B cell (primary cell): ENCODE measurements at regions not wholly inside any gene's neighbourhood (a gene's known extent, or its start where the extent isn't known, plus 50 kb on each side); places are given as distances from the start of the nearest gene placed in this dataset.

Experiments used
- ATAC-seq: fragments of 200-7000 bp; cut with Tn5 transposase; one replicate; pipeline ENCODE4 v1.10.0; 2021; ENCODE audit warnings: low read depth, mild to moderate bottlenecking, moderate number of reproducible peaks, moderate library complexity
- CTCF ChIA-PET: fragments of 350-600 bp; sonication (Branson Sonifier 250); formaldehyde crosslinking; loops from one replicate; lab custom pipeline; 2021; ENCODE audit warnings: antibody characterized with exemption, inconsistent platforms; lab: Charles Lee
- POLR2A ChIA-PET: fragments of 350-600 bp; sonication (Branson Sonifier 250); formaldehyde crosslinking; loops from one replicate; lab custom pipeline; 2021; ENCODE audit warnings: antibody characterized with exemption; lab: Charles Lee
- DNase-seq: peaks from one replicate; pipeline ENCODE4 v3.0.0; 2013
- H2AFZ ChIP-seq: 2 replicates; pipeline ENCODE4 v1.6.1; 2012; ENCODE audit warnings: mild to moderate bottlenecking, low read depth, low read length; ENCODE audit not compliant: insufficient read depth, poor library complexity, severe bottlenecking
- H3K27ac ChIP-seq, 2 donors: 1 replicate in 1 of 2; 2 replicates in 1 of 2; pipeline ENCODE4 v1.5.1; 2012 to 2013; ENCODE audit warnings: low read length in 2 of 2, mild to moderate bottlenecking in 2 of 2, moderate library complexity in 1 of 2
- H3K27me3 ChIP-seq, 4 experiments: fragments of 200-600 bp in 1 of 4; sonication (generic) in 1 of 4; replicated peaks in 1 of 4; 1 replicate in 2 of 4; 2 replicates in 2 of 4; pipeline versions ENCODE4 v1.6.1 to v1.7.0; 2013 to 2016; ENCODE audit warnings: low read length in 3 of 4, mild to moderate bottlenecking in 2 of 4, mixed read lengths in 1 of 4, moderate library complexity in 1 of 4; ENCODE audit not compliant: insufficient read depth in 4 of 4, control insufficient read depth in 3 of 4; ENCODE audit errors: control extremely low read depth in 1 of 4
- H3K36me3 ChIP-seq, 2 experiments: replicated peaks in 1 of 2; 1 replicate in 1 of 2; 2 replicates in 1 of 2; pipeline versions ENCODE4 v1.6.1 to v1.7.1; 2013; ENCODE audit warnings: low read length in 1 of 2; ENCODE audit not compliant: insufficient read depth in 2 of 2, control insufficient read depth in 1 of 2; ENCODE audit errors: control extremely low read depth in 1 of 2, extremely low read depth in 1 of 2
- H3K4me1 ChIP-seq, 2 donors: fragments of 200-600 bp in 1 of 2; sonication (generic) in 1 of 2; 1 replicate in 1 of 2; 2 replicates in 1 of 2; pipeline versions ENCODE4 v1.5.1 to v1.6.1; 2013 to 2017; ENCODE audit warnings: low read length in 2 of 2; ENCODE audit not compliant: control insufficient read depth in 2 of 2, insufficient read depth in 2 of 2
- H3K4me2 ChIP-seq: replicated peaks from 2 replicates; pipeline ENCODE3; 2012; ENCODE audit warnings: mild to moderate bottlenecking, low read depth, low read length; ENCODE audit not compliant: poor library complexity, severe bottlenecking
- H3K4me3 ChIP-seq, 5 experiments: fragments of 200-600 bp in 1 of 5; sonication (generic) in 1 of 5; 1 replicate in 3 of 5; 2 replicates in 2 of 5; pipeline versions ENCODE4 v1.5.1 to v1.7.0; 2011 to 2016; ENCODE audit warnings: low read length in 4 of 5, mild to moderate bottlenecking in 4 of 5, low read depth in 2 of 5, control low read depth in 1 of 5, moderate library complexity in 1 of 5; ENCODE audit not compliant: insufficient read depth in 1 of 5; ENCODE audit errors: control extremely low read depth in 1 of 5, extremely low read depth in 1 of 5
- H3K79me2 ChIP-seq: fragments of 200-600 bp; sonication (generic); one replicate; pipeline ENCODE4 v1.6.0; 2016; ENCODE audit warnings: low read length; ENCODE audit not compliant: control insufficient read depth, insufficient read depth
- H3K9ac ChIP-seq: fragments of 200-600 bp; sonication (generic); 2 replicates; pipeline ENCODE4 v1.6.1; 2017; ENCODE audit warnings: mild to moderate bottlenecking, low read length, moderate library complexity
- H3K9me3 ChIP-seq, 3 donors: one replicate each; pipeline versions ENCODE4 v1.6.1 to v1.7.1; 2013; ENCODE audit warnings: low read length in 2 of 3; ENCODE audit not compliant: control insufficient read depth in 2 of 3, insufficient read depth in 1 of 3; ENCODE audit errors: control extremely low read depth in 1 of 3
- H4K20me1 ChIP-seq: 2 replicates; pipeline ENCODE4 v1.6.0; 2012; ENCODE audit warnings: mild to moderate bottlenecking, low read length; ENCODE audit not compliant: insufficient read depth, control insufficient read depth, poor library complexity, severe bottlenecking
- H3K27ac Mint-ChIP-seq: one replicate; pipeline ENCODE4 v1.8.0; 2021; ENCODE audit warnings: mixed read lengths
- H3K27me3 Mint-ChIP-seq: one replicate; pipeline ENCODE4 v1.8.0; 2021; ENCODE audit warnings: mixed read lengths
- H3K4me1 Mint-ChIP-seq: one replicate; pipeline ENCODE4 v1.8.0; 2021; ENCODE audit warnings: mixed read lengths
- H3K4me3 Mint-ChIP-seq: one replicate; pipeline ENCODE4 v1.8.0; 2021; ENCODE audit warnings: mixed read lengths
- H3K9me3 Mint-ChIP-seq: one replicate; pipeline ENCODE4 v1.8.0; 2022; ENCODE audit warnings: mixed read lengths; ENCODE audit not compliant: insufficient read depth
- EZH2 ChIP-seq: IDR thresholded peaks from 2 replicates; pipeline ENCODE4 v1.6.1; 2012; ENCODE audit warnings: borderline replicate concordance, low read depth, mild to moderate bottlenecking, moderate library complexity, low read length; ENCODE audit not compliant: insufficient read depth, poor library complexity, severe bottlenecking
- WGBS: methylation state at CpG from one replicate; pipeline ENCODE4 v1.1.5; 2013; ENCODE audit warnings: missing lambda C conversion rate; ENCODE audit not compliant: insufficient coverage; 5-methylcytosine and 5-hydroxymethylcytosine counted together
- intact Hi-C: fragments of 100-400 bp; cut with micrococcal nuclease; formaldehyde crosslinking; loops from one replicate; pipeline ENCODE4 v1.10.0; 2022
- TF ChIP-seq, protein P1 (sequence below): fragments of 200-600 bp; IDR thresholded peaks from one replicate; pipeline ENCODE4 v1.8.0; 2022; ENCODE audit warnings: antibody characterized with exemption, mild to moderate bottlenecking

DNA sequence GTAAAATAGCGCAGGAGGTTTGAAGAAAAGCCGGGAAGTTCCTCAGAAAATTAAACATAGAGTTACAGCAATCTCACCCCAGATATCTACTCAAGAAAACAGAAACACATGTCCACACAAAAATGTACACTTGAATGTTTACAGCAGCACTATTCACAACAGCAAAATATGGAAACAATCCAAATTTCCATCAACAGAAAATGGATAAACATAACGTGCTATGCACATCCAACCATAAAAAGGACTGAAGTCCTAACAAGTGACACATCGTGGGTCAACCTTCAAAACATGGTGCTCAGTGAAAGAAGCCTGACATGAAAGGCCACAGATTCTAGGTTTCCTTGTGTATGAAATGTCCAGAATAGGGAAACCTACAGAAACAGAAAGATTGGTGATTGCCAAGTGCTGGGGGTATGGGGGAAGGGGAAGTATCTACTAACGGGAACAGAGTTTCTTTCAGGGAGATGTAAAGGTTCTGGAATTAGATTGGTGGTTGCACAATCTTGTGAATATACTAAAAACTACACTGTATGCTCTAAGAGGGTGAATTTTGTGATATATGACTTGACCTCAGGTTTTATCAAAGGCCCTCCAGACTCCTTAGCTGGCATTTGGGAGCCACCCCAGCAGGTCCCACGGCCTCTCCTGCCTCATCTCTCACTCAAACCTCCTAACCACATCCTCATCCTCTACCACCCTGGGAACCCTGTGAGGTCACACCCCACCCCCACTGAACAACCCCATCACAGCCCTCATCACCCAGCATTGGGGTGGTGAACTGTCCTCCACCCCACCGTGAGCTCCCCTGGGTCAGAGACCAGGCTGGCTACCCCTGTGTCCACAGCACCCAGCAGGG lies 69.2 kb upstream of the PRR5 start:
- WGBS = 36% methylated on average over 2 of the region's 7 CpGs
- Histone ChIP-seq H3K4me3 (no peak overlapping the region), H3K27me3 (peaks cover 0 to 5% (median 0%) of the 10 kb centered on the region in 4 experiments), H3K79me2 (no peaks in the 10 kb centered on the region), H2AFZ (no peak overlapping the region), H3K9ac (no peak overlapping the region), H3K36me3 (no peaks in the 10 kb centered on the region), H3K4me1 (no peaks in the 10 kb centered on the region), H4K20me1 (no peaks in the 10 kb centered on the region), H3K4me2 (no peak overlapping the region), H3K27ac (no peak overlapping the region), H3K9me3 (peaks cover 0 to 4% (median 0%) of the 10 kb centered on the region in 3 donors)
- ChIA-PET POLR2A (no interaction called here), CTCF (no interaction called here)
- no peak for TF ChIP-seq EZH2
- TF ChIP-seq, protein P1, sequence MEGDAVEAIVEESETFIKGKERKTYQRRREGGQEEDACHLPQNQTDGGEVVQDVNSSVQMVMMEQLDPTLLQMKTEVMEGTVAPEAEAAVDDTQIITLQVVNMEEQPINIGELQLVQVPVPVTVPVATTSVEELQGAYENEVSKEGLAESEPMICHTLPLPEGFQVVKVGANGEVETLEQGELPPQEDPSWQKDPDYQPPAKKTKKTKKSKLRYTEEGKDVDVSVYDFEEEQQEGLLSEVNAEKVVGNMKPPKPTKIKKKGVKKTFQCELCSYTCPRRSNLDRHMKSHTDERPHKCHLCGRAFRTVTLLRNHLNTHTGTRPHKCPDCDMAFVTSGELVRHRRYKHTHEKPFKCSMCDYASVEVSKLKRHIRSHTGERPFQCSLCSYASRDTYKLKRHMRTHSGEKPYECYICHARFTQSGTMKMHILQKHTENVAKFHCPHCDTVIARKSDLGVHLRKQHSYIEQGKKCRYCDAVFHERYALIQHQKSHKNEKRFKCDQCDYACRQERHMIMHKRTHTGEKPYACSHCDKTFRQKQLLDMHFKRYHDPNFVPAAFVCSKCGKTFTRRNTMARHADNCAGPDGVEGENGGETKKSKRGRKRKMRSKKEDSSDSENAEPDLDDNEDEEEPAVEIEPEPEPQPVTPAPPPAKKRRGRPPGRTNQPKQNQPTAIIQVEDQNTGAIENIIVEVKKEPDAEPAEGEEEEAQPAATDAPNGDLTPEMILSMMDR = no peak
- Mint-ChIP-seq H3K27me3 (peaks cover 5% of the 10 kb centered on the region), H3K4me3 (no peak overlapping the region), H3K4me1 (no peaks in the 10 kb centered on the region), H3K27ac (no peak overlapping the region), H3K9me3 (no peaks in the 10 kb centered on the region)
- DNase-seq = no peak
- intact Hi-C loops = no loop called here
- no peak for ATAC-seq

DNA sequence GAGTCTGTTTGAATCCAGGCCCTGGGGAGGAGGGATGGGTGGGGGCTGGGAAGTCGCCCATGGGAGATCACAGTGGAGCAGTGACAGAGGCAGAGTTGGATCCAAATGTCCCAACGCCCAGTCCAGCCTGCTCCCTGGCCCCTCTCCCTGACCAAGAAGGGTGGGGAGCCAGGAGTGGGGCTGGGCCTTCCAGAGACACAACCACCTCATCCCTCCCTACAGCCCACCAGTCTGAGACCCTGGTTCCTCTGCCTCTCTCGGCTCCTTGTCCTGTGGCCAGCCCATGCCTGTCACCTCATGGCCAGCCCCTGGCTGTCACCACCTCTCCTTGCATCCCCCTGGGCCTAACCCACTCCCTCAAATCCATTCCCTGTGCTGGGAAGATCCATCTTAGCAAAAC lies 71.2 kb upstream of the PRR5 start:
- H3K9me3 Mint-ChIP-seq = no peaks in the 10 kb centered on the region
- Histone ChIP-seq H2AFZ (no peak overlapping the region), H4K20me1 (no peaks in the 10 kb centered on the region), H3K27me3 (peaks cover 0 to 5% (median 0%) of the 10 kb centered on the region in 4 experiments), H3K27ac (no peak overlapping the region), H3K79me2 (no peaks in the 10 kb centered on the region), H3K4me3 (no peak overlapping the region), H3K4me1 (peaks cover 0 to 3% of the 10 kb centered on the region in 2 donors), H3K9me3 (peaks cover 0 to 4% (median 0%) of the 10 kb centered on the region in 3 donors), H3K4me2 (no peak overlapping the region), H3K9ac (no peak overlapping the region), H3K36me3 (no peaks in the 10 kb centered on the region)
- ChIA-PET CTCF (interaction anchor here (1.6 kb wide), 1 partner anchor 637 kb away, joined by 7 read pairs; no protein-coding TSS in a partner anchor), POLR2A (no interaction called here)
- 75% methylated on average over 2 of the region's 3 CpGs for WGBS
- no peak overlapping the region for H3K27ac Mint-ChIP-seq
- ATAC-seq = no peak
- peaks cover 10% of the 10 kb centered on the region for H3K27me3 Mint-ChIP-seq
- intact Hi-C loops = no loop called here
- no peak overlapping the region for H3K4me3 Mint-ChIP-seq
- no peak for DNase-seq
- TF ChIP-seq EZH2 = no peak
- TF ChIP-seq, protein P1 = no peak
- no peaks in the 10 kb centered on the region for H3K4me1 Mint-ChIP-seq
